ENCODE measurements at regions not wholly inside any gene's neighbourhood (a gene's known extent, or its start where the extent isn't known, plus 50 kb on each side); places are given as distances from the start of the nearest gene placed in this dataset.

DNA sequence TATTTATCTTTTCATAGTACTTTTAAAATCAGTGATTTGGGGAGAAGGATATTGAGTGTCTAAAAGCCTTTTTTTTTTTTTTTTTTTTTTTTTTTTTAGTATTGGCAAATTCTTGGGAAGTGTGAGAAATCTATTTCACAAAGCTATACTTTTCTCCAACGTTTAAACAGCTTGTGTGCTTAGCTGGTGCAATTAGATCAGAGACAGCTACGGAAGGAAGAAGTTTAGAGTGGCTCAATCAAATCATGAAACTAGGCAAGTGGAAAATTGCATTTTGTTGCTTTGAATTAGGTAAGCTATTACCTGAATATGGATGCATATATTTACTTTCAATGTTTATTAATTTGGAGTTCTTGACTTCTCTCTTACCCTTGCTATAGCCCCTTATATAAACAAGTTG lies 1001.9 kb downstream of the PDHA2 start:
- no peak for DNase-seq

GRCh38 chr4:96844858-96845490 lies 1005.1 kb downstream of the PDHA2 start:
- no peak for DNase-seq

- no peak for DNase-seq
These were observed 1005.9 kb downstream of the PDHA2 start for GRCh38 chr4:96845819-96846218.

GRCh38 chr4:96874657-96875056 lies 1034.8 kb downstream of the PDHA2 start:
- no peak for DNase-seq

GRCh38 chr4:96879527-96879926 lies 1039.6 kb downstream of the PDHA2 start:
- no peak for DNase-seq

- DNase-seq = no peak
These were observed 1048.0 kb downstream of the PDHA2 start for GRCh38 chr4:96887857-96888256.

GRCh38 chr4:96894621-96895020 lies 1054.7 kb downstream of the PDHA2 start:
- no peak for DNase-seq

DNA sequence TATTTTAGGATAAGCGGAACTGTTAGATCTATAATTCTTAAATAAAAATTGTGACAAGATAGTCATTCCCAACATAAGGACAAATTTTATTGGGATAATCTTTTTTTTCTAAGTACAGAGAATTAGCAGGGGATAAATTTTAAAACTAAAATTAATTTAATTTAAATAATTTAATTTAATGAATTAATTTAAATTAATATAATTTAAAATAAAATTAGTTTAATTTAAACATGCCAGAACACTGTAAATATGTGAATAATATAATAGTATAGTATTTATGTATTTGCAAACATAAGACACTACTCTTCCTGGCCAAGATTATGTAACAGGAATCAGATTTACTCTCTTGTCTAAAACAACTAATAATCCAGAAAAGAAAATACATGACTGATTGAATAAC lies 1055.9 kb downstream of the PDHA2 start:
- no peak for DNase-seq

DNA sequence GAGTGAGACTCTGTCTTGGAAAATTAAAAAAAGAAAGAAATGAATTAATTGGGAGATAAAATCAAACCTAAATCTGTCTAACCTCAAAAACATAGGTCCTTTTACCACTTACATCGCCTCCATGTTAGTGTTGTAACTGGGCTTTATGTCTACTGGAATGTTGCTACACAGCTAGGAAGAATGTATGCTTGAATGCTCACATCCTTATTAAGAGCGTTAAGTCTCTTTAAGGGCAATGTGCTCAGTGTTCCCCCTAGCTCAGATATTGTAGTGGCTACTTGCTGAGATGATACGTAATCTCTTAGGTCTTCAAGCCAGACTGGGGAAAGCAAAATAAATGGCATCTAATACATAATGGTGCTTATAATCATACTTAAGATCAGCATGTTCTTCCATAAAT lies 1072.8 kb downstream of the PDHA2 start:
- DNase-seq = no peak

GRCh38 chr4:96913441-96914080 lies 1073.7 kb downstream of the PDHA2 start:
- peak; percentile 6 for DNase-seq

DNA sequence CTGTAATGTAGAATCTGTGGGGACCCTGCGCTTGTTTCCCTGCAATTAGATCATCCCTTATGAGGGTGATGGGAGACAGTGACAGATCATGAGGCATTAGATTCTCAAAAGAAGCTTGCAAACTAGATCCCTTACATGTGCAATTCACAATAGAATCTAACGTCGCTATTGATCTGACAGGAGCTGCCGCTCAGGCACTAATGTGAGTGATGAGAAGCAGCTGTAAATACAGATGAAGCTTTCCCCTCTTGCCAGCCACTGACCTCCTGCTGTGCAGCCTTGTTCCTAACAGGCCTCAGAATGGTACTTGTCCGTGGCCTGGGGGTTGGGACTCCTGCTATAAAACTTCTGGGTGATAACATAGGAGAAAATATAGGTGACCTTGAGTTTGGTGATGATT lies 1076.8 kb downstream of the PDHA2 start:
- no peak for DNase-seq

- DNase-seq = no peak
These were observed 1097.0 kb downstream of the PDHA2 start for GRCh38 chr4:96936886-96937285.

- no peak for DNase-seq
These were observed 1106.7 kb downstream of the PDHA2 start for GRCh38 chr4:96946552-96946951.

- no peak for DNase-seq
These were observed 1112.7 kb downstream of the PDHA2 start for GRCh38 chr4:96952610-96953009.

DNA sequence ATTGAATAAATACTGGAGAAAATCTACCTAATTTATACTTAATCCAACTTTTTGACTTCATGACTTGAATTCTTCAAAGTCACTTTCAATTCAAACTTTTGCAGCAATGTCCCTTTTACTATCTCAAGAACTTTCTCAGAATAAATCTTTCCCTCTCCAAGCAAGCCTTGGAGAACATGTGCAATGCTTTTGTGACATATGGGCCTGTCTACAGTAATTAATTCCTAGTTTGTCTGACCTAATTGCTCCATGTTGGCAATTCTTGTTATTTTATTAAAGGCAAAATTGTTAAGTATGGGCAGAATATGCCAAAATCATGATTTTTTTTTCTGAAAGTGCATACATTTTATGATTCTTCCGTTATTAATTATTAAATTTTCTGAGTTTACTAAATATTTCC lies 1115.3 kb downstream of the PDHA2 start:
- no peak for DNase-seq

- DNase-seq = no peak
These were observed 1115.8 kb downstream of the PDHA2 start for GRCh38 chr4:96955691-96956090.

DNA sequence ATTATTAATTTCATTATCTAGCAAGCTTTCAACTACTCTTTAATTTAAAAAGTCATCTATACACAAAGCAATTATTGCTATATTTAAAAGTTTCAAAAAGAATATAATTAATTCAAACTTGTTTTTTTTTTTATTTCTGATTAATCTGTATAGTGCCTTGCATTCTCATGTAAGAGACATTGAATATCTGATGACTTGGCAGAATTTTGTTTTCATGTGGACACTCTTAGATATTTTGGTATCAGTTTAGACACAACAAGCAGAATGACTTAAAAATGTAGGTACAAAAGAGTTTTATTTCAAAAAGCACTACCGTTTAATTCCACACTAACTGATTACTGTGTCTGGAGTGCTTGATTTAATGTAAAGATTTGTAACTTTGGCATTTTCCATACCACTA lies 1129.6 kb downstream of the PDHA2 start:
- no peak for DNase-seq

- DNase-seq = no peak
These were observed 1133.0 kb downstream of the PDHA2 start for GRCh38 chr4:96972920-96973319.

GRCh38 chr4:96974295-96974694 lies 1134.4 kb downstream of the PDHA2 start:
- no peak for DNase-seq

DNA sequence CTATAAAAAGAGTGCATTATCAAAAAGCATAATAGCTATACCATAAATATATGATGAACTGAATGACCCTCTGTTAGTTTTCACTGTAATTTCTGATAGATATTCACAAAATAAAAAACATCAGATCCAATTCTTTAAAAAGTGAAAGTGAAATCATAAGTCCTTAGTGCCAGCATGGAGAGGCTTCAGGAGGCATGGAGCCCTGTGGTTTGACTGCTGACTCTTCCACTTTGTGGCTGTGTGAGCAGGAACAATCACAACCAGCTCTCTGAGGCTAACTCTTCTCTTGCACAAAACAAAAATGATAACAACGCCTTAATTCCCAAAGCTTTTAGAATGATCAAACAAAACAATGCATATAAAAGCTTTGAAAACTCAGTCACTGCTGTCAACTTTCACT lies 1143.9 kb downstream of the PDHA2 start:
- no peak for DNase-seq

DNA sequence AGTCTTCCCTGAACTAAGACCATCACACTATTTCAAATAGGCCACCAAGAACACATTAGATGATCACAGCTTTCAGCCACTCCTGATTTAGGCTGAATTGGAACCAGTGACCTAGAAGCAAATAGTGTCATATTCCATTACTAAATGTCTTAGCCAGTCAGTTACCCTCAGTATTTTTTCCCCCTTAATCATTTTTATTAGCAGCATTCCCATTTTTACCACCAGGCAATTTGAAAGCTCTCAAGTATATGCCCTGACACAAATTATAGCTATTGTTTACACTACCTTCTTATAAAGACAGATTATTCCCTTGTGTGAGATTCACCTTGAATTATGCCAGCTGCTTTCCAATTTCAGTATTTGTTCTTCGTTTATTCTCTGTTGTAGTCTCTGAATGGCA lies 1146.9 kb downstream of the PDHA2 start:
- no peak for DNase-seq

DNA sequence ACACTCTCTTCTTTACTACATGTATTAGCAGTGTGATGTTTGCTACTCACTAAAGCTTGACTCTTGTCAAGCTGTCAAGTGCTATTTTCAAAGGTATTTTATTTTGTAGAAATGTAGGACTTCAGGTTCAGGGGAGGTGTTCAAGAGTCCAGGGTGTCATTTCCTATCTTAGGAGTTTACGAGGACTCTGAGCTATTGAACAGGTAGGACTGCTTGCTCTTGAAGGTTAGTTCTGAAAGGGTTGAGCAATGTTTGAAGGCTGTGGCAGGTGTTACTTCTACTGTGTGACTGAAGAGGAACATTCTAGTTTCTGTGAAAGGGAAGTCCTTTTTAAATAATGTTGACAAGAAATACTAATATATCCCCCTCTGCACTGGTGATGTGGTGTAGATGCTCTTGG lies 1151.2 kb downstream of the PDHA2 start:
- no peak for DNase-seq

DNA sequence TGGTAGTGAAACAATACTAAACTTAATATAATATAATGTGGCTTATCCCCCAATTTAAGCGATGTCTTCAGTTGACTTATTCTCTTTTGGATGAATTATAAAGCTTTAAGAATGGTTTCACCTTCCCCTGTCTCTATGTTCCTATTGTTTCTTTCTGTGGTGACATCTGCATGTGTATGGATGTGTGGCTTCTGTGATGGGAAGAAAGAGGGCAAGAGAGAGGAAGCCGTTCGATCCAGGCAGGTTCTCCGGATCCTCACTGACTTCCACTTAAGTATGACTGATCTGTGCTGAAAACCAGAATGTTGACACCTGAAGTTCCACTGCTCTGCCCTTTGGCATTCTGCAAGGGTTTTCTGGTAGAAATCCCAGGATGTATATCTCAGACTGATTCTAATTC lies 1150.8 kb downstream of the STPG2 start:
- no peak for DNase-seq

GRCh38 chr4:96993560-96993959 lies 1149.7 kb downstream of the STPG2 start:
- no peak for DNase-seq

GRCh38 chr4:97003715-97004114 lies 1139.6 kb downstream of the STPG2 start:
- DNase-seq = no peak

Measured in hematopoietic multipotent progenitor cell treated with erythropoietin and hydrocortisone succinate and interleukin-3 and kit ligand, for 8 days (in vitro differentiated cells).